Tibial nerve (tissue), 3 donors: ENCODE measurements at regions not wholly inside any gene's neighbourhood (a gene's known extent, or its start where the extent isn't known, plus 50 kb on each side); places are given as distances from the start of the nearest gene placed in this dataset.

Experiments
- CTCF ChIP-seq, 5 experiments: fragments of 200-600 bp in 3 of 5; fragments of 450-650 bp in 2 of 5; sonication (generic) in 3 of 5; IDR thresholded peaks; one replicate each; pipeline ENCODE4 v1.5.1; 2016 to 2019; ENCODE audit warnings: antibody characterized with exemption in 5 of 5, mild to moderate bottlenecking in 3 of 5, moderate library complexity in 2 of 5
- POLR2A ChIP-seq, 2 donors: fragments of 450-650 bp; IDR thresholded peaks; one replicate each; pipeline ENCODE4 v1.6.1; 2017; ENCODE audit warnings: antibody characterized with exemption in 2 of 2, mild to moderate bottlenecking in 2 of 2, moderate library complexity in 2 of 2

GRCh38 chr13:97074618-97075017 lies 80.3 kb upstream of the OXGR1 start:
- TF ChIP-seq POLR2A (IDR thresholded peaks at IDR 0.05) (no peak), CTCF (IDR thresholded peaks at IDR 0.05) (no peak)
